KG1 (cell line): ENCODE measurements at regions not wholly inside any gene's neighbourhood (a gene's known extent, or its start where the extent isn't known, plus 50 kb on each side); places are given as distances from the start of the nearest gene placed in this dataset.

ENCODE experiments used
- DNase-seq: peaks from one replicate; lab custom pipeline; 2025; lab: John Stamatoyannopoulos, UW

DNA sequence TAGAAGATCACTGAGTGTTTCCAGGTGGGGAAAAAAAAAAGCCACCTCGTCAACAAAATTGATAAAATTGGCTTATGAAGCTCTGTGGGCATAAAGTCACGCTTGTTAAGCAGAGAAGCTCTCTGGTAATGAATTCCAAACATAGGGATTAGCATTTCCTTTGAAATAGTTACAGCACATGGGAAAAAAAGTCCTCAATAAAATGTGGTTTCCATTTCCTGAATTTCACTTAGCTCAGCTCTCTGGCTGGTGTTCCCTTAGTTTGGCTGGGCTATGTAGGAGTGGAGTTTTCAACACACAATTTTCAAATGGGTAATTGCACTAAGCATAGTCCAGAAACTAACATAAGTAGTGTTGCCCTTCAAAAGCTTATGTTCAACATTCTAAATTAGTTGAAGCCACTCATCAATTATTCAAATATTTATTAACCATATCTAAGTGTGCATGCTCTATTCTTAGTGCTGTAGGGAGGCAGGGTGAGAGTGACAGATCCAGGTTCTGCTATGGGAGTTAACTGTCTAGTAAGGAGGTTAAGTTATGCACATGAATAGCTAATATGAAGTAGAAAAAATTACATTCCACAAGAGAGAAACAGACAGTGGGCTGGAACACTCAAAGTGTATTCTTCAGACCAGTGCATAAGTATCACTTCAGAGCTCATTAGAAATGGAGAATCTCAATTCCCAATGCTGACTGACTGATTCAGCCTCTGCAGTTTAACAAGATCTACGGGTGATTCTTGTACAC, 445.7 kb downstream of the SMARCA1 start:
- DNase-seq = no peak

DNA sequence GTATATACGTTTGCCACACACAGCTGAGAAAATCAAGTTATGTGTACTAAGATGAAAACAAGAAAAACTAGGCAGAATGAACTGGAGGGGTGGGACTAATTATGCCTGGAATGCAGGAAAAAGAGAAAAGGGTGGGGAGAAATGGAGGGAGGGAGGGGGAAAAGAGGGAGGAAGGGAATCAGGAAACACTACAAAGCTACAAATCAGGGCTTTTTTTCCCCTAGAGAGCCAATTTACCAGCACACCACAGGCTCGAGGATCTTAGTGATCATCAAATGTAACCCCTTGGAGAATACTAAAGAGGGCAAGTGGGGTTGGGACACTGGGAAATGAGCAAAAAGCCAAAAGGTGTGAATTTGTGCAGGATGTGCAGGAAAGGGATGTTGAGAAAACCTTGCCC, 451.9 kb downstream of the SMARCA1 start:
- no peak for DNase-seq

GRCh38 chrX:129065895-129066294, 457.4 kb downstream of the SMARCA1 start:
- no peak for DNase-seq

DNA sequence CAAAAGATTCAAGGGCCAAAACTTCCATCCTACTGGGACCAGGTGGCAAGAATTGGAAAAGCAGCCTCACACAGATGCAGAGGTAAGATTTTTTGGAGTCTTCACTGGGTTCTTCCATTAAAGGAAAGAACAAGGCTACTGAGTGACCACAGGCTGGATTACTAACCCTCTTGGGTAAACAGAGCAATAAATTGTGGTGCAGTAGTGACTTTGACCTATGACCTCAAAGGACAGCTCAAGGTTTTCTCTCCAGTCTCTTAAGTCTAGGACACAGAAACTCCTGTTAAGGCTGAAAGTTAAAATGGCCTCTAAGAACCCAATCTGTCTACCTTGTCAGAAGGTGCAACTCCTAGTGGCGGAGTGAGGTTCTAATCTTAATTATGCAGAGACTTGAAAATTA, 464.9 kb downstream of the SMARCA1 start:
- DNase-seq = no peak

GRCh38 chrX:129043138-129043537, 480.2 kb downstream of the SMARCA1 start:
- no peak for DNase-seq

GRCh38 chrX:129041319-129041718, 482.0 kb downstream of the SMARCA1 start:
- no peak for DNase-seq

DNA sequence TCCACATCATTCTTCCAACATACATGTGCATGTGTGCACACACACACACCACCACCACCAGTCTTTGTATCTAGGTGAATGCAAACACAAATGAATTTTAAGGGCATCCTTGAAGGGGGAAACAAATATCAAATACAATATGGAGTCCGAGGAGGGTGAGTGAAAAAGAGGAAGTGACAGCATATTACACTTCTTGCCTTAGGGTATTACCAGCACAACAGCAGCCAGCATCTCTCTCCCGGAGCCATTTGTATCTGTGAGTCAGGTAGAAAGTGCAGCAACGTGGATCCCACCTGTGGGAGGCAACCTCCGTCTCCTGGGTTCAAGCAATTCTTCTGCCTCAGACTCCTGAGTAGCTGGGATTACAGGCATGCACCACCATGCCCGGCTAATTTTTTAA, 483.2 kb downstream of the SMARCA1 start:
- no peak for DNase-seq

DNA sequence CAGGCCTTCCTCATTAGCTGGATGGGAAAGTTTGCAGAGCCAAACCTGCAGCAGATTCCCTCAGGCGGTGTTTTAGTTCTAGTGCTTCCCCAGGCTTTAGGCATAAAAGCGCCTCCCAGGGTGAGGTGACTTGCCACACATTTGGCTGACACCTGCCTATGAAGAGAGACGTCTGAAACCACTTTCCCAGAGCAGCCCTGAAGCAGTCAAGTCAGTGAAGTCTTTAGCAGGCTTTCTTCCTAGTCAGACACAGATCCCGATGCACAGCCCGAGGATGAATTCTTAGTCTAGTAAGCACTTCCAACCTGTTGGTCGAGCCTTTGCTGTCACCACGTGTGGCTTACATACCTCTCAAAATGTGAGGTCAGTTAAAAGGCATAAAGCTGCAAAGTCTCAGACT, 484.1 kb downstream of the SMARCA1 start:
- DNase-seq = no peak

GRCh38 chrX:129037389-129037788, 485.9 kb downstream of the SMARCA1 start:
- no peak for DNase-seq

- no peak for DNase-seq
These were observed 488.1 kb downstream of the SMARCA1 start for GRCh38 chrX:129035180-129035579.

GRCh38 chrX:129034196-129034595, 489.1 kb downstream of the SMARCA1 start:
- no peak for DNase-seq

DNA sequence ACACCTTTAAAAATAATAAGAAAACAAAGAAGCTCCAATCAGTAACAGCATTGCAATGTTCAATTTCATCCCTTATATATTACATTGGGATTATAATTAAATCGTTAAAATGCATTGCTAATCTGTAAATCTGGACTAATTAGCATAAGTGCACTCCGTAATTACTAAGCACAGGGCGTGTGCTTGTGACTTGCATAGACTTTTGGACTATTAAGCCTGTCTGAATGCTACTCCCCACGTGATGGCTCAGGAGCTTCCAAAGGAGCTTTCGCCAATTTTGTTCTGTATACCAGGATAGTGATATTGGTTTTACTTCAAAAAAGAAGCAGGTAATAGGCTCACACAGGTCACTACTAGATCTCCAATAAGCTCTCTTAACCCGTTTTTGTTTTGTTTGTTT, 497.1 kb downstream of the SMARCA1 start:
- no peak for DNase-seq

GRCh38 chrX:129025376-129025775, 497.9 kb downstream of the SMARCA1 start:
- DNase-seq = no peak

GRCh38 chrX:129019412-129019811, 503.9 kb downstream of the SMARCA1 start:
- DNase-seq = no peak

GRCh38 chrX:129015381-129015780, 507.9 kb downstream of the SMARCA1 start:
- no peak for DNase-seq

- no peak for DNase-seq
These were observed 509.7 kb downstream of the SMARCA1 start for GRCh38 chrX:129013574-129013973.

DNA sequence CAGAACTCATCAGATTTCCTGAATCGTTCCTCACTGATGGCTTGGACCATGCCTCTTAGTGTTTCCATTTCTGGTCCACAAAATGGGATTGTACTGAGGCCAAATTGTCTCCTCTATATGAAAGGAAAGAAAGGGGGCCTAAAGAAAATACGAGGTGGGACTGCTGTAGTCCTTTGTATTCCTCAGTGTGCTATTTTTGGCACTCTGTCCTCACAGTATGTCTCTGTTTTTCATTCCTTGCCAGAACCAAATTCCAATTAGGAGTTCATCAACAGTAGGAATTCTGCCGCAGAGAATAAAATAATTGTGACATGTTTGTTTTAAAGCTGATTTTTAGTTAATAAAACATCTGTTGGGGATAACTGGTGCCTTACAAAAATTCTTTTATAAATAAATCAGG, 515.7 kb downstream of the SMARCA1 start:
- DNase-seq = no peak

- DNase-seq = no peak
These were observed 516.8 kb downstream of the SMARCA1 start for GRCh38 chrX:129006491-129006890.

DNA sequence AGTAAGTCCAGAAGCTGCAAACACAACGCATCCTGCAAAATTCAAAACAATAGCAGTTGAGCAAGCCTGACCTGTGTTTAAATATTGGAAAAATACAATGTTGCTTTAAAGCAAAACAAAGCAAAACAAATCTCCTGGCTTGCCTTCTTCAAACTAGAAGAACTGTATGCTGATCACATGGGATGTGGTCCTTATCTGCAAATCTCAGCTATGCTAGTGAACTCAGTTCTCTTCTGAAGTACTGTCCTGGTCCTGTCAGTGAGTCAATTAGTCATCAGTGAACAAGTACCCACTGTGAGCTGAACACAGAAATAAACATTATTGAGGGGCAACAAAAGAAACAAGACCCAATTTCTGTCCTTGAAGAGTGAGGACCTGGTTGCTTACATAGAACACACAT, 522.5 kb downstream of the SMARCA1 start:
- no peak for DNase-seq

DNA sequence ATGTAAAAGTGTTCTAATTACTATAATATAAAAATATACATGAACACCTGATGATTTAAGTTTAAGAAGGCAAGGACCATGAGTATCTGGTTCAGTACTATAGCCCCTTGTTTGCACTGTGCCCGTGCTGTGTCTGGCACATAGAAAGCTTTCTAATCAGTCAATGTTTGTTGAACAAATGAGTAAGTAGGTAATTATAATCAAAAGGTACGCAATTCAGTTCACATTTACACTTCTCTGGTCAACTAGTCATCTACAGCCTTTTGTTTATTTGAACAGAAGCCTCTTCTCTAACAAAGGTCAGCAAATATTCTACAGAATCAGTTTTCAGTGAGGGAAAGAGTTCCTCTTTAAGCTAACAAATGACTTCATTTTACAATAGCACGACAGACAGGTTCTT, 523.3 kb downstream of the SMARCA1 start:
- no peak for DNase-seq

- no peak for DNase-seq
These were observed 531.0 kb downstream of the SMARCA1 start for GRCh38 chrX:128992107-128992971.

GRCh38 chrX:128975745-128976144, 547.5 kb downstream of the SMARCA1 start:
- no peak for DNase-seq

DNA sequence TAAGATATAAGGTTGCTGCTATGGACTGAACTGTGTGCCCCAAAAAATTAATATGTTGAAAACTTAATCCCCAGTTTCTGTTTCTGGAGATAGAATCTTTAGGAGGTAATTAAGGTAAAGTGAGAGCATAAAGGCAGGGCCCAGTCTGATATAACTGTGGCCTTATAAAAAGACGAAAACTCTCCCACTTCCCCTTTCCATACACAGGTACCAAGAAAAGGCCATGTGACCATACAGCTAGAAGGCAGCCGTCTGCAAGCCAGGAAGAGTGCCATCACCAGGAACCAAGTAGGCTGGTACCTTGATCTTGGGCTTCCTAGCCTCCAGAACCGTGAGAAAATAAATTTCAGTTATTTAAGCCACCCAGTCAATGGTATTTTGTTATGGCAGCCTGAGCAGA, 550.3 kb downstream of the SMARCA1 start:
- no peak for DNase-seq
